Stimulated activated CD4-positive, alpha-beta T cell treated with anti-CD3 and anti-CD28 coated beads, Interleukin-15, amount 100 ng/mL, for 48 hours (primary cell): ENCODE measurements at regions not wholly inside any gene's neighbourhood (a gene's known extent, or its start where the extent isn't known, plus 50 kb on each side); places are given as distances from the start of the nearest gene placed in this dataset.
"Not testable (repeated sequence)": the region's sequence is repeated elsewhere in the genome, so short reads cannot be mapped to it uniquely, and the experiment has no call there.

Experiments used
- DNase-seq, 2 donors: peaks; one replicate each; pipeline ENCODE4 v3.0.0-alpha.2; 2020; ENCODE audit warnings: low read depth in 2 of 2

- DNase-seq: no peak
Measured at GRCh38 chr20:39986173-39986904, 702.7 kb downstream of the MAFB start.

- no peak for DNase-seq
Measured at GRCh38 chr20:39985271-39985827, 703.7 kb downstream of the MAFB start.

GRCh38 chr20:39983655-39984054 is 705.4 kb downstream of the MAFB start:
- no peak for DNase-seq

- no peak for DNase-seq
Measured at GRCh38 chr20:39983183-39983582, 705.9 kb downstream of the MAFB start.

GRCh38 chr20:39974966-39975501 is 714.0 kb downstream of the MAFB start:
- DNase-seq: no peak

- DNase-seq: no peak
Measured at GRCh38 chr20:39968495-39968894, 720.5 kb downstream of the MAFB start.

- no peak for DNase-seq
Measured at GRCh38 chr20:39967806-39968205, 721.2 kb downstream of the MAFB start.

GRCh38 chr20:39961637-39962244 is 727.3 kb downstream of the MAFB start:
- no peak for DNase-seq

- no peak for DNase-seq
Measured at GRCh38 chr20:39960522-39961428, 728.3 kb downstream of the MAFB start.

- not testable (repeated sequence) for DNase-seq
Measured at GRCh38 chr20:39957911-39958310, 731.1 kb downstream of the MAFB start.

GRCh38 chr20:39954621-39955020 is 734.4 kb downstream of the MAFB start:
- DNase-seq: no peak

- no peak for DNase-seq
Measured at GRCh38 chr20:39946931-39947330, 742.1 kb downstream of the MAFB start.

GRCh38 chr20:39946053-39946810 is 742.8 kb downstream of the MAFB start:
- no peak for DNase-seq

GRCh38 chr20:39944861-39945260 is 744.2 kb downstream of the MAFB start:
- DNase-seq: no peak

- DNase-seq: no peak
Measured at GRCh38 chr20:39943336-39943735, 745.7 kb downstream of the MAFB start.

- DNase-seq: no peak
Measured at GRCh38 chr20:39941245-39941644, 747.8 kb downstream of the MAFB start.

- no peak for DNase-seq
Measured at GRCh38 chr20:39939241-39939865, 749.7 kb downstream of the MAFB start.

GRCh38 chr20:39936401-39936800 is 752.6 kb downstream of the MAFB start:
- DNase-seq: no peak

GRCh38 chr20:39935901-39936300 is 753.1 kb downstream of the MAFB start:
- no peak for DNase-seq

GRCh38 chr20:39916236-39916765 is 772.7 kb downstream of the MAFB start:
- no peak for DNase-seq
